Inferior parietal cortex (tissue), 1 donor: ENCODE measurements at regions not wholly inside any gene's neighbourhood (a gene's known extent, or its start where the extent isn't known, plus 50 kb on each side); places are given as distances from the start of the nearest gene placed in this dataset.
"Not testable (repeated sequence)": the region's sequence is repeated elsewhere in the genome, so short reads cannot be mapped to it uniquely, and the experiment has no call there.

Source experiments
- DNase-seq: peaks from one replicate; pipeline ENCODE4 v3.0.0-alpha.2; 2016; ENCODE audit errors: extremely low spot score

- no peak for DNase-seq
Observed at GRCh38 chr9:87405677-87406542, 91.8 kb upstream of the DAPK1 start.

GRCh38 chr9:87406543-87407166 lies 91.0 kb upstream of the DAPK1 start:
- no peak for DNase-seq

- not testable (repeated sequence) for DNase-seq
Observed at GRCh38 chr9:87410047-87411005, 87.3 kb upstream of the DAPK1 start.

GRCh38 chr9:87420884-87421283 lies 76.8 kb upstream of the DAPK1 start:
- DNase-seq = no peak

GRCh38 chr9:87421734-87422133 lies 75.9 kb upstream of the DAPK1 start:
- no peak for DNase-seq

GRCh38 chr9:87422999-87423398 lies 74.7 kb upstream of the DAPK1 start:
- no peak for DNase-seq

- DNase-seq = not testable (repeated sequence)
Observed at GRCh38 chr9:87423885-87424284, 73.8 kb upstream of the DAPK1 start.

GRCh38 chr9:87425202-87425601 lies 72.5 kb upstream of the DAPK1 start:
- DNase-seq = no peak

- DNase-seq = no peak
Observed at GRCh38 chr9:87427851-87428506, 69.7 kb upstream of the DAPK1 start.

- DNase-seq = no peak
Observed at GRCh38 chr9:87428659-87429058, 69.0 kb upstream of the DAPK1 start.

GRCh38 chr9:87431837-87432236 lies 65.8 kb upstream of the DAPK1 start:
- DNase-seq = no peak

GRCh38 chr9:87433853-87434252 lies 63.8 kb upstream of the DAPK1 start:
- no peak for DNase-seq

GRCh38 chr9:87434366-87434765 lies 63.3 kb upstream of the DAPK1 start:
- no peak for DNase-seq

- no peak for DNase-seq
Observed at GRCh38 chr9:87435189-87435880, 62.3 kb upstream of the DAPK1 start.

- DNase-seq = no peak
Observed at GRCh38 chr9:87436716-87437115, 61.0 kb upstream of the DAPK1 start.

GRCh38 chr9:87437966-87438365 lies 59.7 kb upstream of the DAPK1 start:
- DNase-seq = no peak

- DNase-seq = no peak
Observed at GRCh38 chr9:87441251-87441650, 56.4 kb upstream of the DAPK1 start.

- DNase-seq = no peak
Observed at GRCh38 chr9:87442451-87442850, 55.2 kb upstream of the DAPK1 start.

- no peak for DNase-seq
Observed at GRCh38 chr9:87443006-87443405, 54.7 kb upstream of the DAPK1 start.

GRCh38 chr9:87443461-87443860 lies 54.2 kb upstream of the DAPK1 start:
- DNase-seq = no peak

GRCh38 chr9:87445646-87446045 lies 52.0 kb upstream of the DAPK1 start:
- peak; percentile 78 for DNase-seq
